Smooth muscle cell (in vitro differentiated cells): ENCODE measurements at regions not wholly inside any gene's neighbourhood (a gene's known extent, or its start where the extent isn't known, plus 50 kb on each side); places are given as distances from the start of the nearest gene placed in this dataset.

Experiments
- DNase-seq: peaks from one replicate; lab custom pipeline; 2025; ENCODE audit not compliant: unreplicated experiment; lab: John Stamatoyannopoulos, UW
- H2AFZ ChIP-seq: fragments of 200-600 bp; sonication (generic); 2 replicates; pipeline ENCODE4 v1.6.0; 2016; ENCODE audit warnings: antibody characterized with exemption, low read depth, mild to moderate bottlenecking
- H3F3A ChIP-seq: fragments of 200-600 bp; sonication (generic); 2 replicates; pipeline ENCODE4 v1.6.0; 2017; ENCODE audit warnings: antibody characterized with exemption, low read depth
- H3K27ac ChIP-seq: fragments of 200-600 bp; sonication (generic); 2 replicates; pipeline ENCODE4 v1.5.1; 2016; ENCODE audit warnings: low read depth, mild to moderate bottlenecking
- H3K27me3 ChIP-seq: fragments of 200-600 bp; sonication (generic); 2 replicates; pipeline ENCODE4 v1.6.1; 2016; ENCODE audit warnings: low read depth, mild to moderate bottlenecking
- H3K36me3 ChIP-seq: fragments of 200-600 bp; sonication (generic); 2 replicates; pipeline ENCODE4 v1.5.1; 2016; ENCODE audit warnings: low read depth
- H3K4me1 ChIP-seq: fragments of 200-600 bp; sonication (generic); 2 replicates; pipeline ENCODE4 v1.5.1; 2016; ENCODE audit warnings: low read depth
- H3K4me2 ChIP-seq: fragments of 200-600 bp; sonication (generic); 2 replicates; pipeline ENCODE4 v1.6.0; 2016; ENCODE audit warnings: mild to moderate bottlenecking
- H3K4me3 ChIP-seq: fragments of 200-600 bp; sonication (generic); 2 replicates; pipeline ENCODE4 v1.5.1; 2016; ENCODE audit warnings: mild to moderate bottlenecking
- H3K79me2 ChIP-seq: fragments of 200-600 bp; sonication (generic); 2 replicates; pipeline ENCODE4 v1.6.0; 2016; ENCODE audit warnings: low read depth, mild to moderate bottlenecking
- H3K9ac ChIP-seq: fragments of 200-600 bp; sonication (generic); 2 replicates; pipeline ENCODE4 v1.6.0; 2016; ENCODE audit warnings: low read depth
- H3K9me3 ChIP-seq: fragments of 200-600 bp; sonication (generic); replicated peaks from 2 replicates; pipeline ENCODE4 v1.5.1; 2016; ENCODE audit warnings: low read depth
- H4K20me1 ChIP-seq: fragments of 200-600 bp; sonication (generic); 2 replicates; pipeline ENCODE4 v1.6.0; 2016; ENCODE audit warnings: low read depth
- CTCF ChIP-seq: fragments of 200-600 bp; sonication (generic); IDR thresholded peaks from 2 replicates; pipeline ENCODE4 v1.5.1; 2017; ENCODE audit warnings: borderline replicate concordance, mild to moderate bottlenecking, antibody characterized with exemption; ENCODE audit not compliant: insufficient read depth, poor library complexity, severe bottlenecking
- WGBS: methylation state at CpG from one replicate; pipeline ENCODE4 v1.1.7; 2016; ENCODE audit warnings: low lambda C conversion rate; 5-methylcytosine and 5-hydroxymethylcytosine counted together

- Histone ChIP-seq H3K79me2 (no peaks in the 10 kb centered on the region), H3K4me3 (no peak overlapping the region), H3K27ac (no peak overlapping the region), H3K36me3 (no peaks in the 10 kb centered on the region), H4K20me1 (no peaks in the 10 kb centered on the region), H2AFZ (no peak overlapping the region), H3K4me1 (peaks cover 24% of the 10 kb centered on the region), H3K27me3 (no peaks in the 10 kb centered on the region), H3F3A (no peaks in the 10 kb centered on the region), H3K9ac (no peak overlapping the region), H3K9me3 (no peaks in the 10 kb centered on the region), H3K4me2 (no peak overlapping the region)
- 81% methylated on average over 5 of the region's 5 CpGs for WGBS
- no peak for TF ChIP-seq CTCF
- no peak for DNase-seq
These were observed 153.0 kb upstream of the TENM3 start for GRCh38 chr4:182090186-182090585.

GRCh38 chr4:182091128-182091527, 152.1 kb upstream of the TENM3 start:
- Histone ChIP-seq H3K36me3 (no peaks in the 10 kb centered on the region), H3K9ac (no peak overlapping the region), H3K4me3 (no peak overlapping the region), H3K27me3 (no peaks in the 10 kb centered on the region), H3K27ac (no peak overlapping the region), H2AFZ (no peak overlapping the region), H3K79me2 (no peaks in the 10 kb centered on the region), H3K4me2 (no peak overlapping the region), H4K20me1 (no peaks in the 10 kb centered on the region), H3F3A (no peaks in the 10 kb centered on the region), H3K4me1 (peaks cover 14% of the 10 kb centered on the region), H3K9me3 (no peaks in the 10 kb centered on the region)
- WGBS: 91% methylated on average over 5 of the region's 5 CpGs
- no peak for TF ChIP-seq CTCF
- DNase-seq: no peak

- Histone ChIP-seq H4K20me1 (no peaks in the 10 kb centered on the region), H3K27ac (peak overlapping the region; percentile 87), H3K36me3 (no peaks in the 10 kb centered on the region), H3K4me3 (no peak overlapping the region), H3K4me1 (peaks cover 4% of the 10 kb centered on the region), H3F3A (no peaks in the 10 kb centered on the region), H3K9ac (no peak overlapping the region), H3K27me3 (no peaks in the 10 kb centered on the region), H3K9me3 (no peaks in the 10 kb centered on the region), H2AFZ (peak overlapping the region; percentile 70), H3K4me2 (peak overlapping the region; percentile 33), H3K79me2 (no peaks in the 10 kb centered on the region)
- DNase-seq: no peak
- TF ChIP-seq CTCF: no peak
- WGBS: 39% methylated on average over 7 of the region's 7 CpGs
These were observed 149.8 kb upstream of the TENM3 start for GRCh38 chr4:182093431-182093831.

GRCh38 chr4:182093935-182094334, 149.3 kb upstream of the TENM3 start:
- Histone ChIP-seq H3K4me2 (peak overlapping the region; percentile 33), H3K4me1 (peaks cover 4% of the 10 kb centered on the region), H3K79me2 (no peaks in the 10 kb centered on the region), H2AFZ (peak overlapping the region; percentile 70), H3K9ac (no peak overlapping the region), H3F3A (no peaks in the 10 kb centered on the region), H3K27me3 (no peaks in the 10 kb centered on the region), H4K20me1 (no peaks in the 10 kb centered on the region), H3K9me3 (no peaks in the 10 kb centered on the region), H3K27ac (peak overlapping the region; percentile 87), H3K4me3 (no peak overlapping the region), H3K36me3 (no peaks in the 10 kb centered on the region)
- DNase-seq: no peak
- no peak for TF ChIP-seq CTCF
- 78% methylated on average over 3 of the region's 3 CpGs for WGBS
